ENCODE measurements at regions not wholly inside any gene's neighbourhood (a gene's known extent, or its start where the extent isn't known, plus 50 kb on each side); places are given as distances from the start of the nearest gene placed in this dataset.
"Not testable (repeated sequence)": the region's sequence is repeated elsewhere in the genome, so short reads cannot be mapped to it uniquely, and the experiment has no call there.

DNA sequence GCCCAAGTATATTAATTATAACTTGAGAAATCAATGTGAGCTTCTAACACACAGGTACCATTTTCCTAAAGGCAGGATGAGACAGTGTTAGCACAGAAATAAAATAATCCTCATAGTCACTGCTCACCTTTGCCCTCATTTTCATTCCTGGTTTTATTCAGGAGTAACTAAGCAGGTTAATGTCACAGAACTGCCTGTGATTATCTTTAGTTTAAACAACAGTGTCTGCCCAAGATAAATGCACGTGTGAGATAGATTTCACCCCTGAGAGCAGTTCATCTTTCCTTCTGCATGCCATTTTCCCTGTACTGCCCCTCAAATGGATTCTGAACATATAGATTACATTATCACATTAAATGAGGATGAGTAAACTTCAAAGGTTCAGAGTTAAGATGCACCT is 250.7 kb downstream of the RMST start:
- Mint-ChIP-seq H3K27ac (no peak overlapping the region), H3K36me3 (no peaks in the 10 kb centered on the region), H3K4me3 (no peak overlapping the region), H3K4me1 (no peaks in the 10 kb centered on the region), H3K27me3 (ENCODE audit: low read depth in 2 of 2) (no peaks in the 10 kb centered on the region), H3K9me3 (peaks cover 5 to 19% of the 10 kb centered on the region in 2 donors)
- ATAC-seq (no peak), DNase-seq (no peak)
- Histone ChIP-seq H3K36me3 (ENCODE audit: control insufficient read depth, insufficient read depth, low read length) (no peaks in the 10 kb centered on the region), H3K4me3 (ENCODE audit: low read length) (no peak overlapping the region), H3K27ac (ENCODE audit: low read length) (no peak overlapping the region), H3K27me3 (ENCODE audit: control insufficient read depth, insufficient read depth, low read length) (no peaks in the 10 kb centered on the region), H3K9me3 (ENCODE audit: control insufficient read depth, insufficient read depth, low read length) (no peaks in the 10 kb centered on the region), H3K4me1 (ENCODE audit: control insufficient read depth, insufficient read depth, low read length) (no peaks in the 10 kb centered on the region)
- WGBS (ENCODE audit: insufficient coverage), result 25% methylated on average over 1 of the region's 1 CpG
- intact Hi-C loops (cut with micrococcal nuclease), result no loop called here
- TF ChIP-seq, protein P1, sequence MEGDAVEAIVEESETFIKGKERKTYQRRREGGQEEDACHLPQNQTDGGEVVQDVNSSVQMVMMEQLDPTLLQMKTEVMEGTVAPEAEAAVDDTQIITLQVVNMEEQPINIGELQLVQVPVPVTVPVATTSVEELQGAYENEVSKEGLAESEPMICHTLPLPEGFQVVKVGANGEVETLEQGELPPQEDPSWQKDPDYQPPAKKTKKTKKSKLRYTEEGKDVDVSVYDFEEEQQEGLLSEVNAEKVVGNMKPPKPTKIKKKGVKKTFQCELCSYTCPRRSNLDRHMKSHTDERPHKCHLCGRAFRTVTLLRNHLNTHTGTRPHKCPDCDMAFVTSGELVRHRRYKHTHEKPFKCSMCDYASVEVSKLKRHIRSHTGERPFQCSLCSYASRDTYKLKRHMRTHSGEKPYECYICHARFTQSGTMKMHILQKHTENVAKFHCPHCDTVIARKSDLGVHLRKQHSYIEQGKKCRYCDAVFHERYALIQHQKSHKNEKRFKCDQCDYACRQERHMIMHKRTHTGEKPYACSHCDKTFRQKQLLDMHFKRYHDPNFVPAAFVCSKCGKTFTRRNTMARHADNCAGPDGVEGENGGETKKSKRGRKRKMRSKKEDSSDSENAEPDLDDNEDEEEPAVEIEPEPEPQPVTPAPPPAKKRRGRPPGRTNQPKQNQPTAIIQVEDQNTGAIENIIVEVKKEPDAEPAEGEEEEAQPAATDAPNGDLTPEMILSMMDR (IDR thresholded peaks at IDR 0.05), result no peak

DNA sequence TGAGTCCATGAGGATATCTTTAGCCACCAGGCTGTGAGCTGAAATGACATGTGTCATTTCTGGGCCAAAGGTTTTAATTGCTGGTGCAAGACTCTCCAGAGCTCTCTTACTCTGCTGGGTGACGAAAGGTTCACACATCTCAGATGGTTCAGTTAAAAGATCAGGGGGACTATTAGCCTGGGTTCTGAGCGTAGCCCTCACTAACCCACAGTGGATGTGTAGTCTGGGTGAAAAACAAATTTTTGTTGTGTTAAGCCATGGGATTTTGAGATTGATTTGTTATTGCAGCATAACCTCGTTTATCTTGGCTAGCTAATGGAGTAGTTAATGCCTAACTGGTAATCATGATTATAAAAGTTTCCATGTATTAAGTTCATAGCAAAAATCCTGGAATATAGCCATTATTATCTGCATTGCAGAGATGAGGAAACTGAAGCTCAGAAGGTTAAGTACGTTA is 251.5 kb downstream of the RMST start:
- Histone ChIP-seq H3K27me3 (ENCODE audit: control insufficient read depth, insufficient read depth, low read length) (no peaks in the 10 kb centered on the region), H3K9me3 (ENCODE audit: control insufficient read depth, insufficient read depth, low read length) (no peaks in the 10 kb centered on the region), H3K4me1 (ENCODE audit: control insufficient read depth, insufficient read depth, low read length) (no peaks in the 10 kb centered on the region), H3K4me3 (ENCODE audit: low read length) (no peak overlapping the region), H3K27ac (ENCODE audit: low read length) (no peak overlapping the region), H3K36me3 (ENCODE audit: control insufficient read depth, insufficient read depth, low read length) (no peaks in the 10 kb centered on the region)
- Mint-ChIP-seq H3K9me3 (peaks cover 4 to 17% of the 10 kb centered on the region in 2 donors), H3K27me3 (ENCODE audit: low read depth in 2 of 2) (no peaks in the 10 kb centered on the region), H3K4me1 (no peaks in the 10 kb centered on the region), H3K36me3 (no peaks in the 10 kb centered on the region), H3K4me3 (no peak overlapping the region), H3K27ac (no peak overlapping the region)
- WGBS (ENCODE audit: insufficient coverage), result 61% methylated on average over 4 of the region's 4 CpGs
- TF ChIP-seq, protein P1 (IDR thresholded peaks at IDR 0.05), result no peak
- intact Hi-C loops (cut with micrococcal nuclease), result no loop called here
- no peak for ATAC-seq
- DNase-seq, result no peak

DNA sequence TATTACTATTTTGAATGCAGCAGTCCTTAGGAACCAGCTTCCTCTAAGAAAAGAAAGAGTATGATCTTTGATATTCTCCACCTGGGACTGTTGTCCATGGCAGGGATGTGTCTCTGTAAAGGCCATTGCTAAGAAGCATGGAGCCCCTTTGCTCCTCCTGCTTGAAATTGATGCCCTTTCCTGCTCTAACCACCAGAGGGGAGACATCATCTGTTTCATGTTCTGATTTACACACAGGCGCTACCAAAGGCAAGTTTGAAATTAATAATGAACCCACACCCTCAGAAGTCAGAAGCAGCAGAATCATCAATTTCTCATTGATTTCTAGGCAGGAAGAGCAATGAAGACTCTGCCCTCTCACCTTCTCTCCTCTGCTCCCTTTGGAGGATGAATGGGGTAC is 253.8 kb downstream of the RMST start:
- TF ChIP-seq, protein P1 (IDR thresholded peaks at IDR 0.05), result no peak
- H3K4me1 Mint-ChIP-seq, result no peaks in the 10 kb centered on the region

DNA sequence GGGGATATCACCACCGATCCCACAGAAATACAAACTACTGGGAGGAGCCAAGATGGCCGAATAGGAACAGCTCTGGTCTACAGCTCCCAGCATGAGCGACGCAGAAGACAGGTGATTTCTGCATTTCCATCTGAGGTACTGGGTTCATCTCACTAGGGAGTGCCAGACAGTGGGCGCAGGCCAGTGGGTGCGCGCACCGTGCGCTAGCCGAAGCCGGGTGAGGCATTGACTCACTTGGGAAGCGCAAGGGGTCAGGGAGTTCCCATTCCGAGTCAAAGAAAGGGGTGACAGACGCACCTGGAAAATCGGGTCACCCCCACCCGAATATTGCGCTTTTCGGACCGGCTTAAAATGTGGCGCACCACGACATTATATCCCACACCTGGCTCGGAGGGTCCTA is 261.2 kb downstream of the RMST start:
- H3K27ac ChIP-seq (ENCODE audit: low read length); ATAC-seq; H3K4me3 Mint-ChIP-seq; H3K4me1 Mint-ChIP-seq; H3K36me3 Mint-ChIP-seq; H3K9me3 ChIP-seq (ENCODE audit: control insufficient read depth, insufficient read depth, low read length); intact Hi-C loops (cut with micrococcal nuclease); H3K27me3 Mint-ChIP-seq (ENCODE audit: low read depth in 2 of 2); H3K36me3 ChIP-seq (ENCODE audit: control insufficient read depth, insufficient read depth, low read length); H3K4me3 ChIP-seq (ENCODE audit: low read length); H3K27ac Mint-ChIP-seq; DNase-seq; H3K4me1 ChIP-seq (ENCODE audit: control insufficient read depth, insufficient read depth, low read length); H3K27me3 ChIP-seq (ENCODE audit: control insufficient read depth, insufficient read depth, low read length): not testable (repeated sequence)
- peaks cover 16 to 22% of the 10 kb centered on the region in 2 donors for H3K9me3 Mint-ChIP-seq
- 91% methylated on average over 20 of the region's 22 CpGs for WGBS (ENCODE audit: insufficient coverage)

More for the DNA sequence above, 253.8 kb downstream of the RMST start:
- 85% methylated on average over 1 of the region's 1 CpG for WGBS (ENCODE audit: insufficient coverage)
- Mint-ChIP-seq H3K36me3 (no peaks in the 10 kb centered on the region), H3K9me3 (peaks cover 12 to 26% of the 10 kb centered on the region in 2 donors), H3K27me3 (ENCODE audit: low read depth in 2 of 2) (no peaks in the 10 kb centered on the region), H3K27ac (no peak overlapping the region), H3K4me3 (no peak overlapping the region)
- DNase-seq, result no peak
- no peak overlapping the region for H3K4me3 ChIP-seq (ENCODE audit: low read length)
- intact Hi-C loops (cut with micrococcal nuclease), result no loop called here
- no peaks in the 10 kb centered on the region for H3K36me3 ChIP-seq (ENCODE audit: control insufficient read depth, insufficient read depth, low read length)
- H3K9me3 ChIP-seq (ENCODE audit: control insufficient read depth, insufficient read depth, low read length), result no peaks in the 10 kb centered on the region
- no peak overlapping the region for H3K27ac ChIP-seq (ENCODE audit: low read length)
- no peaks in the 10 kb centered on the region for H3K4me1 ChIP-seq (ENCODE audit: control insufficient read depth, insufficient read depth, low read length)
- no peaks in the 10 kb centered on the region for H3K27me3 ChIP-seq (ENCODE audit: control insufficient read depth, insufficient read depth, low read length)
- ATAC-seq, result no peak
